Osteocyte (in vitro differentiated cells): ENCODE measurements at regions not wholly inside any gene's neighbourhood (a gene's known extent, or its start where the extent isn't known, plus 50 kb on each side); places are given as distances from the start of the nearest gene placed in this dataset.

Source experiments
- DNase-seq: peaks from one replicate; pipeline ENCODE4 v3.0.0; 2021; ENCODE audit warnings: mixed read lengths; ENCODE audit not compliant: unreplicated experiment; ENCODE audit errors: extremely low spot score
- H3K27ac Mint-ChIP-seq: one replicate; pipeline ENCODE4 v1.8.0; 2021; ENCODE audit warnings: mild to moderate bottlenecking, mixed read lengths; ENCODE audit not compliant: unreplicated experiment
- H3K27me3 Mint-ChIP-seq: one replicate; pipeline ENCODE4 v1.8.0; 2021; ENCODE audit warnings: mixed read lengths; ENCODE audit not compliant: unreplicated experiment
- H3K36me3 Mint-ChIP-seq: one replicate; pipeline ENCODE4 v1.8.0; 2021; ENCODE audit warnings: mixed read lengths; ENCODE audit not compliant: unreplicated experiment
- H3K4me1 Mint-ChIP-seq: one replicate; pipeline ENCODE4 v1.8.0; 2021; ENCODE audit warnings: mixed read lengths; ENCODE audit not compliant: unreplicated experiment
- H3K4me3 Mint-ChIP-seq: one replicate; pipeline ENCODE4 v1.8.0; 2021; ENCODE audit warnings: mild to moderate bottlenecking, moderate library complexity, mixed read lengths; ENCODE audit not compliant: unreplicated experiment
- H3K9me3 Mint-ChIP-seq: one replicate; pipeline ENCODE4 v1.8.0; 2021; ENCODE audit warnings: mixed read lengths; ENCODE audit not compliant: unreplicated experiment
- CTCF ChIP-seq: fragments of 200-600 bp; sonication (generic); IDR thresholded peaks from 2 replicates; pipeline ENCODE4 v1.5.0; 2021; ENCODE audit warnings: antibody characterized with exemption, mild to moderate bottlenecking, moderate library complexity

- H3K4me3 Mint-ChIP-seq: no peak overlapping the region
- DNase-seq: no peak
- no peaks in the 10 kb centered on the region for H3K36me3 Mint-ChIP-seq
- H3K27ac Mint-ChIP-seq: no peak overlapping the region
- no peaks in the 10 kb centered on the region for H3K9me3 Mint-ChIP-seq
- peaks cover 10% of the 10 kb centered on the region for H3K4me1 Mint-ChIP-seq
- TF ChIP-seq CTCF: no peak
- peaks cover 15% of the 10 kb centered on the region for H3K27me3 Mint-ChIP-seq
Measured at GRCh38 chr4:26105815-26106699, 192.0 kb downstream of the SMIM20 start.

GRCh38 chr4:26106776-26107175 lies 192.8 kb downstream of the SMIM20 start:
- DNase-seq: no peak
- Mint-ChIP-seq H3K36me3 (no peaks in the 10 kb centered on the region), H3K27me3 (peaks cover 18% of the 10 kb centered on the region), H3K4me1 (peaks cover 10% of the 10 kb centered on the region), H3K27ac (no peak overlapping the region), H3K9me3 (no peaks in the 10 kb centered on the region), H3K4me3 (no peak overlapping the region)
- no peak for TF ChIP-seq CTCF

- Mint-ChIP-seq H3K4me1 (peaks cover 10% of the 10 kb centered on the region), H3K27ac (no peak overlapping the region), H3K9me3 (peaks cover 1% of the 10 kb centered on the region), H3K27me3 (peaks cover 20% of the 10 kb centered on the region), H3K4me3 (no peak overlapping the region), H3K36me3 (no peaks in the 10 kb centered on the region)
- no peak for DNase-seq
- no peak for TF ChIP-seq CTCF
Measured at GRCh38 chr4:26108054-26108453, 194.0 kb downstream of the SMIM20 start.

GRCh38 chr4:26110493-26110892 lies 196.5 kb downstream of the SMIM20 start:
- Mint-ChIP-seq H3K27me3 (peaks cover 23% of the 10 kb centered on the region), H3K36me3 (no peaks in the 10 kb centered on the region), H3K4me3 (no peak overlapping the region), H3K9me3 (peaks cover 8% of the 10 kb centered on the region), H3K27ac (no peak overlapping the region), H3K4me1 (peaks cover 7% of the 10 kb centered on the region)
- no peak for DNase-seq
- TF ChIP-seq CTCF: no peak

GRCh38 chr4:26113339-26113940 lies 199.4 kb downstream of the SMIM20 start:
- no peak overlapping the region for H3K27ac Mint-ChIP-seq
- DNase-seq: no peak
- peaks cover 41% of the 10 kb centered on the region for H3K27me3 Mint-ChIP-seq
- H3K4me1 Mint-ChIP-seq: no peaks in the 10 kb centered on the region
- TF ChIP-seq CTCF: no peak
- peaks cover 8% of the 10 kb centered on the region for H3K9me3 Mint-ChIP-seq
- H3K4me3 Mint-ChIP-seq: no peak overlapping the region
- no peaks in the 10 kb centered on the region for H3K36me3 Mint-ChIP-seq
